Caco-2 (cell line): ENCODE measurements at regions not wholly inside any gene's neighbourhood (a gene's known extent, or its start where the extent isn't known, plus 50 kb on each side); places are given as distances from the start of the nearest gene placed in this dataset.
A peak's percentile ranks its signal among the peaks of the same experiment; 100 is the strongest.

Experiments used
- BruUV-seq: library from RNA; stranded (reverse); fragments of 400-500 nt; replicated peaks from 2 replicates; lab custom pipeline; 2021; lab: Mats Ljungman, UMichigan
- CTCF ChIA-PET: fragments of 300-600 bp; sonication (Branson Sonifier 250); formaldehyde crosslinking; loops from one replicate; lab custom pipeline; 2022; ENCODE audit warnings: antibody characterized with exemption; lab: Charles Lee
- POLR2A ChIA-PET: fragments of 300-600 bp; sonication (Branson Sonifier 250); formaldehyde crosslinking; loops from one replicate; lab custom pipeline; 2022; ENCODE audit warnings: antibody characterized with exemption; lab: Charles Lee
- DNase-seq, 2 experiments: peaks; one replicate each; pipeline versions ENCODE4 v3.0.0 to v3.0.0-alpha.2; 2020 to 2022
- H3K27me3 ChIP-seq: replicated peaks from 2 replicates; pipeline ENCODE4 v1.6.0; 2011; ENCODE audit warnings: low read length; ENCODE audit not compliant: control insufficient read depth, insufficient read depth
- H3K36me3 ChIP-seq: 2 replicates; pipeline ENCODE4 v1.5.1; 2011; ENCODE audit warnings: low read length; ENCODE audit not compliant: control insufficient read depth, insufficient read depth
- H3K4me1 ChIP-seq: fragments of 250-450 bp; sonication (Bioruptor Pico); 2 replicates; pipeline ENCODE4 v1.5.1; 2020; ENCODE audit warnings: mild to moderate bottlenecking
- H3K4me3 ChIP-seq: 2 replicates; pipeline ENCODE4 v1.5.1; 2011; ENCODE audit warnings: low read depth, mild to moderate bottlenecking, control low read depth, low read length
- H3K9me3 ChIP-seq: fragments of 250-450 bp; sonication (Bioruptor Pico); 2 replicates; pipeline ENCODE4 v1.5.1; 2020; ENCODE audit warnings: mild to moderate bottlenecking, moderate library complexity
- H3K27ac Mint-ChIP-seq: one replicate; pipeline ENCODE4 v1.8.0; 2022; ENCODE audit warnings: mixed read lengths; ENCODE audit not compliant: unreplicated experiment
- H3K27me3 Mint-ChIP-seq: one replicate; pipeline ENCODE4 v1.8.0; 2022; ENCODE audit warnings: mixed read lengths; ENCODE audit not compliant: insufficient read depth, unreplicated experiment
- H3K36me3 Mint-ChIP-seq: one replicate; pipeline ENCODE4 v1.8.0; 2022; ENCODE audit warnings: mild to moderate bottlenecking, mixed read lengths; ENCODE audit not compliant: insufficient read depth, unreplicated experiment
- H3K4me1 Mint-ChIP-seq: one replicate; pipeline ENCODE4 v1.8.0; 2022; ENCODE audit warnings: low read depth, mixed read lengths; ENCODE audit not compliant: unreplicated experiment
- H3K4me3 Mint-ChIP-seq: one replicate; pipeline ENCODE4 v1.8.0; 2022; ENCODE audit warnings: mild to moderate bottlenecking, moderate library complexity, mixed read lengths; ENCODE audit not compliant: unreplicated experiment
- H3K9me3 Mint-ChIP-seq: one replicate; pipeline ENCODE4 v1.8.0; 2022; ENCODE audit warnings: mixed read lengths; ENCODE audit not compliant: unreplicated experiment
- intact Hi-C: fragments of 100-400 bp; cut with micrococcal nuclease; formaldehyde crosslinking; loops from one replicate; pipeline ENCODE4 v1.10.0; 2022; ENCODE audit not compliant: unreplicated experiment
- TF ChIP-seq, protein P1 (sequence below), 2 experiments: fragments of 200-600 bp in 1 of 2; IDR thresholded peaks; 1 replicate in 1 of 2; 2 replicates in 1 of 2; pipeline versions ENCODE4 v1.5.1 to v1.8.0; 2011 to 2022; ENCODE audit warnings: antibody characterized with exemption in 1 of 2, control low read depth in 1 of 2, inconsistent platforms in 1 of 2, low read depth in 1 of 2, low read length in 1 of 2, mild to moderate bottlenecking in 1 of 2, moderate library complexity in 1 of 2; ENCODE audit not compliant: insufficient read depth in 1 of 2, severe bottlenecking in 1 of 2, unreplicated experiment in 1 of 2

DNA sequence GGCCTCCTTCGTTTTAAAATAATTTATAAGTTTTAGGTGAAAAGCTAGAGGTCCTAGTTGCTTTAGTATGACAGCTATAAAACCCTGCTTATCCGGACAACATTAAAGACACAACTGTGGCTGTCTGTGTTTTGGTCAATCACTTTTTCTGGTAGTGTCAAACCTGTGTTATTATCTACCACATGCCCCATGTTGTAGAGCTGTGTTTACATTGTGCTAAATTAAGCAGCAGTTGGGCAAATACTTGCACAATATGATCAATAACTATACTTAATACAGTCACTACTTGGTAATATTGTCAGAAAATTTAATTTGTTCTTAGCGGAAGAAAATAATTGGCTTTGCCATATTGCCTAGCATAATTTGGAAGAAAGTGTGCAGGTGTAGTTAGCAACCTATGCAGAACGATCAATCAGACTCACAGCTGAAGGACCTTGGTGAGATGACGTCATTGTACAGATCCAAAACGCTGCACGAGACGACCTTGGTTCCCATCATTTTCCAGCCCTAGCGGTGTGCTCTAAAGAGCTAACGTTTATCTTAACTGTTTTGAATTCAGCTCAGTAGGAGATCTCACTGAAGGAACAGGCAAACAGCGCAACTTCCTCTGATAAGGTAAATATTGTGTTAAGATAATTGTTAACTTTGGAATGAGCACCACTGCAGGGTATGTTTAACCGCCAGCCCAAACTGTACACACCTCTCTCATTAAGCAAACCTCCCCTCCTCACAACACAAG is 476.6 kb downstream of the IRS2 start:
- no TSS peak for BruUV-seq
- Histone ChIP-seq H3K9me3 (no peaks in the 10 kb centered on the region), H3K36me3 (no peaks in the 10 kb centered on the region), H3K4me3 (no peak overlapping the region), H3K27me3 (no peaks in the 10 kb centered on the region), H3K4me1 (peaks cover 12% of the 10 kb centered on the region)
- Mint-ChIP-seq H3K36me3 (no peaks in the 10 kb centered on the region), H3K4me1 (peaks cover 7% of the 10 kb centered on the region), H3K9me3 (peaks cover 11% of the 10 kb centered on the region), H3K4me3 (no peak overlapping the region), H3K27me3 (no peaks in the 10 kb centered on the region), H3K27ac (no peak overlapping the region)
- TF ChIP-seq, protein P1, sequence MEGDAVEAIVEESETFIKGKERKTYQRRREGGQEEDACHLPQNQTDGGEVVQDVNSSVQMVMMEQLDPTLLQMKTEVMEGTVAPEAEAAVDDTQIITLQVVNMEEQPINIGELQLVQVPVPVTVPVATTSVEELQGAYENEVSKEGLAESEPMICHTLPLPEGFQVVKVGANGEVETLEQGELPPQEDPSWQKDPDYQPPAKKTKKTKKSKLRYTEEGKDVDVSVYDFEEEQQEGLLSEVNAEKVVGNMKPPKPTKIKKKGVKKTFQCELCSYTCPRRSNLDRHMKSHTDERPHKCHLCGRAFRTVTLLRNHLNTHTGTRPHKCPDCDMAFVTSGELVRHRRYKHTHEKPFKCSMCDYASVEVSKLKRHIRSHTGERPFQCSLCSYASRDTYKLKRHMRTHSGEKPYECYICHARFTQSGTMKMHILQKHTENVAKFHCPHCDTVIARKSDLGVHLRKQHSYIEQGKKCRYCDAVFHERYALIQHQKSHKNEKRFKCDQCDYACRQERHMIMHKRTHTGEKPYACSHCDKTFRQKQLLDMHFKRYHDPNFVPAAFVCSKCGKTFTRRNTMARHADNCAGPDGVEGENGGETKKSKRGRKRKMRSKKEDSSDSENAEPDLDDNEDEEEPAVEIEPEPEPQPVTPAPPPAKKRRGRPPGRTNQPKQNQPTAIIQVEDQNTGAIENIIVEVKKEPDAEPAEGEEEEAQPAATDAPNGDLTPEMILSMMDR (IDR thresholded peaks at IDR 0.05; ENCODE audit: insufficient read depth in 1 of 2, low read depth in 1 of 2, low read length in 1 of 2, severe bottlenecking in 1 of 2, unreplicated experiment in 1 of 2) = no peak
- DNase-seq = peak; percentile 57
- ChIA-PET POLR2A (interaction anchor here (0.6 kb wide), 1 partner anchor 12 kb away, joined by 3 read pairs; no protein-coding TSS in a partner anchor), CTCF (no interaction called here)
- intact Hi-C loops = loop anchor here (2.0 to 10.0 kb wide), 3 partner anchors 33 to 165 kb away; no protein-coding TSS in a partner anchor

- Mint-ChIP-seq H3K4me3 (no peak overlapping the region), H3K27ac (no peak overlapping the region), H3K36me3 (no peaks in the 10 kb centered on the region), H3K27me3 (no peaks in the 10 kb centered on the region), H3K4me1 (peaks cover under 1% of the 10 kb centered on the region), H3K9me3 (peaks cover 2% of the 10 kb centered on the region)
- no peaks in the 10 kb centered on the region for H3K27me3 ChIP-seq
- H3K9me3 ChIP-seq = no peaks in the 10 kb centered on the region
- TF ChIP-seq, protein P1 (IDR thresholded peaks at IDR 0.05; ENCODE audit: insufficient read depth in 1 of 2, low read depth in 1 of 2, low read length in 1 of 2, severe bottlenecking in 1 of 2, unreplicated experiment in 1 of 2) = no peak
- H3K4me1 ChIP-seq = peaks cover 12% of the 10 kb centered on the region
- ChIA-PET CTCF (interaction anchor here (0.6 kb wide), 1 partner anchor 392 kb away, joined by 3 read pairs; no protein-coding TSS in a partner anchor), POLR2A (no interaction called here)
- no peak overlapping the region for H3K4me3 ChIP-seq
- BruUV-seq = no TSS peak
- no peak for DNase-seq
- intact Hi-C loops = no loop called here
- no peaks in the 10 kb centered on the region for H3K36me3 ChIP-seq
These were observed 479.4 kb downstream of the IRS2 start for GRCh38 chr13:109307027-109307426.

GRCh38 chr13:109301726-109302125 is 484.7 kb downstream of the IRS2 start:
- no peak overlapping the region for H3K4me3 ChIP-seq
- CTCF ChIA-PET = no interaction called here
- no peaks in the 10 kb centered on the region for H3K27me3 ChIP-seq
- Mint-ChIP-seq H3K9me3 (no peaks in the 10 kb centered on the region), H3K27ac (no peak overlapping the region), H3K4me1 (no peaks in the 10 kb centered on the region), H3K4me3 (no peak overlapping the region), H3K36me3 (no peaks in the 10 kb centered on the region), H3K27me3 (no peaks in the 10 kb centered on the region)
- H3K9me3 ChIP-seq = no peaks in the 10 kb centered on the region
- no peaks in the 10 kb centered on the region for H3K4me1 ChIP-seq
- TF ChIP-seq, protein P1 (IDR thresholded peaks at IDR 0.05; ENCODE audit: insufficient read depth in 1 of 2, low read depth in 1 of 2, low read length in 1 of 2, severe bottlenecking in 1 of 2, unreplicated experiment in 1 of 2) = no peak
- intact Hi-C loops = no loop called here
- POLR2A ChIA-PET = no interaction called here
- no TSS peak for BruUV-seq
- H3K36me3 ChIP-seq = no peaks in the 10 kb centered on the region
- DNase-seq = no peak
